ENCODE measurements at regions not wholly inside any gene's neighbourhood (a gene's known extent, or its start where the extent isn't known, plus 50 kb on each side); places are given as distances from the start of the nearest gene placed in this dataset.

GRCh38 chr11:87428266-87428665 lies 390.5 kb downstream of the TMEM135 start:
- no peak for DNase-seq

GRCh38 chr11:87425943-87426342 lies 388.2 kb downstream of the TMEM135 start:
- no peak for DNase-seq

GRCh38 chr11:87425391-87425790 lies 387.7 kb downstream of the TMEM135 start:
- DNase-seq, result no peak

GRCh38 chr11:87423161-87423560 lies 385.4 kb downstream of the TMEM135 start:
- DNase-seq, result no peak

GRCh38 chr11:87422566-87422965 lies 384.8 kb downstream of the TMEM135 start:
- DNase-seq, result no peak

GRCh38 chr11:87421422-87421821 lies 383.7 kb downstream of the TMEM135 start:
- peak; percentile 72 to 87 (median 79) for DNase-seq

- no peak for DNase-seq
These were observed 380.2 kb downstream of the TMEM135 start for GRCh38 chr11:87417951-87418350.

- no peak for DNase-seq
These were observed 368.1 kb downstream of the TMEM135 start for GRCh38 chr11:87405843-87406242.

- DNase-seq, result no peak
These were observed 367.6 kb downstream of the TMEM135 start for GRCh38 chr11:87405356-87405755.

- DNase-seq, result peak in 1 of 3 donors; percentile 45
These were observed 363.9 kb downstream of the TMEM135 start for GRCh38 chr11:87401653-87402052.

GRCh38 chr11:87399341-87399740 lies 361.6 kb downstream of the TMEM135 start:
- no peak for DNase-seq

- peak; percentile 73 to 92 (median 88) for DNase-seq
These were observed 361.2 kb downstream of the TMEM135 start for GRCh38 chr11:87398931-87399330.

GRCh38 chr11:87397011-87397865 lies 359.5 kb downstream of the TMEM135 start:
- DNase-seq, result no peak

- no peak for DNase-seq
These were observed 357.2 kb downstream of the TMEM135 start for GRCh38 chr11:87394924-87395323.

- DNase-seq, result no peak
These were observed 354.9 kb downstream of the TMEM135 start for GRCh38 chr11:87392665-87393064.

GRCh38 chr11:87391496-87391895 lies 353.8 kb downstream of the TMEM135 start:
- DNase-seq, result peak in 1 of 3 donors; percentile 50

GRCh38 chr11:87384078-87384729 lies 346.5 kb downstream of the TMEM135 start:
- DNase-seq, result no peak

- DNase-seq, result no peak
These were observed 336.5 kb downstream of the TMEM135 start for GRCh38 chr11:87374038-87374807.

Data from muscle of back (tissue), 3 donors.